SK-N-SH treated with all-trans-retinoic acid at 6 μM for 48 hours (cell line): ENCODE measurements at regions not wholly inside any gene's neighbourhood (a gene's known extent, or its start where the extent isn't known, plus 50 kb on each side); places are given as distances from the start of the nearest gene placed in this dataset.

Experiments used
- ATAC-seq: fragments of 200-7000 bp; cut with Tn5 transposase; 3 replicates; pipeline ENCODE4 v1.9.1; 2020; ENCODE audit warnings: mild to moderate bottlenecking, moderate library complexity
- ARNTL ChIP-seq: fragments of 450-650 bp; formaldehyde crosslinking; IDR thresholded peaks from 2 replicates; pipeline ENCODE4 v1.5.0; 2020; ENCODE audit warnings: low read depth, mild to moderate bottlenecking, moderate library complexity, borderline replicate concordance
- BACH2 ChIP-seq: fragments of 250-450 bp; sonication (Bioruptor Pico); IDR thresholded peaks from 2 replicates; pipeline ENCODE4 v1.9.0; 2021; ENCODE audit warnings: mild to moderate bottlenecking, borderline replicate concordance
- CSDC2 ChIP-seq: fragments of 250-450 bp; sonication (Bioruptor Pico); IDR thresholded peaks from 2 replicates; pipeline ENCODE4 v1.5.0; 2020; ENCODE audit warnings: mild to moderate bottlenecking, moderate library complexity
- ESRRG ChIP-seq: fragments of 250-450 bp; sonication (Bioruptor Pico); IDR thresholded peaks from 2 replicates; pipeline ENCODE4 v1.6.1; 2021; ENCODE audit warnings: mild to moderate bottlenecking
- GLIS3 ChIP-seq: fragments of 250-450 bp; sonication (Bioruptor Pico); IDR thresholded peaks from 2 replicates; pipeline ENCODE4 v1.5.0; 2020; ENCODE audit warnings: mild to moderate bottlenecking, moderate library complexity
- ISL1 ChIP-seq: fragments of 250-450 bp; sonication (Bioruptor Pico); IDR thresholded peaks from 2 replicates; pipeline ENCODE4 v2.1.2; 2022; ENCODE audit warnings: mild to moderate bottlenecking, moderate library complexity
- OSR1 ChIP-seq: fragments of 250-450 bp; sonication (Bioruptor Pico); IDR thresholded peaks from 2 replicates; pipeline ENCODE4 v1.8.0; 2022; ENCODE audit warnings: moderate library complexity, mild to moderate bottlenecking, inconsistent platforms
- PATZ1 ChIP-seq: fragments of 250-450 bp; sonication (Bioruptor Pico); IDR thresholded peaks from 2 replicates; pipeline ENCODE4 v1.8.0; 2020; ENCODE audit warnings: mild to moderate bottlenecking, moderate library complexity, borderline replicate concordance
- PPARA ChIP-seq: fragments of 250-450 bp; sonication (Bioruptor Pico); IDR thresholded peaks from 2 replicates; pipeline ENCODE4 v1.5.0; 2020; ENCODE audit warnings: mild to moderate bottlenecking, borderline replicate concordance
- RARB ChIP-seq: fragments of 250-450 bp; sonication (Bioruptor Pico); IDR thresholded peaks from 2 replicates; pipeline ENCODE4 v1.8.0; 2021; ENCODE audit warnings: mild to moderate bottlenecking, moderate library complexity
- TCF4 ChIP-seq: fragments of 250-450 bp; sonication (Bioruptor Pico); IDR thresholded peaks from 2 replicates; pipeline ENCODE4 v1.8.0; 2021; ENCODE audit warnings: mild to moderate bottlenecking, moderate library complexity, borderline replicate concordance
- TOX ChIP-seq: fragments of 250-450 bp; sonication (Bioruptor Pico); IDR thresholded peaks from 2 replicates; pipeline ENCODE4 v1.8.0; 2021; ENCODE audit warnings: mild to moderate bottlenecking, moderate library complexity, borderline replicate concordance
- ZC3H10 ChIP-seq: fragments of 250-450 bp; sonication (Bioruptor Pico); IDR thresholded peaks from 2 replicates; pipeline ENCODE4 v1.5.1; 2021; ENCODE audit warnings: mild to moderate bottlenecking, moderate library complexity
- ZFP3 ChIP-seq: fragments of 250-450 bp; sonication (Bioruptor Pico); IDR thresholded peaks from 2 replicates; pipeline ENCODE4 v1.5.0; 2020; ENCODE audit warnings: mild to moderate bottlenecking, moderate library complexity
- ZFP30 ChIP-seq: fragments of 450-650 bp; formaldehyde crosslinking; IDR thresholded peaks from 2 replicates; pipeline ENCODE4 v1.5.0; 2022; ENCODE audit warnings: mild to moderate bottlenecking, moderate library complexity
- ZNF565 ChIP-seq: fragments of 450-650 bp; formaldehyde crosslinking; conservative IDR thresholded peaks from 2 replicates; pipeline ENCODE4 v1.5.0; 2020; ENCODE audit warnings: low read depth, mild to moderate bottlenecking, moderate library complexity
- ZNF8 ChIP-seq: fragments of 450-650 bp; formaldehyde crosslinking; IDR thresholded peaks from 2 replicates; pipeline ENCODE4 v1.5.0; 2020; ENCODE audit warnings: mild to moderate bottlenecking, moderate library complexity
- TF ChIP-seq, protein P1 (sequence below): fragments of 250-450 bp; sonication (Bioruptor Pico); IDR thresholded peaks from 2 replicates; pipeline ENCODE4 v1.5.1; 2020; ENCODE audit warnings: low read depth, mild to moderate bottlenecking, moderate library complexity
- TF ChIP-seq, protein P2 (sequence below): fragments of 250-450 bp; sonication (Bioruptor Pico); IDR thresholded peaks from 2 replicates; pipeline ENCODE4 v1.5.1; 2021; ENCODE audit warnings: mild to moderate bottlenecking, moderate library complexity

DNA sequence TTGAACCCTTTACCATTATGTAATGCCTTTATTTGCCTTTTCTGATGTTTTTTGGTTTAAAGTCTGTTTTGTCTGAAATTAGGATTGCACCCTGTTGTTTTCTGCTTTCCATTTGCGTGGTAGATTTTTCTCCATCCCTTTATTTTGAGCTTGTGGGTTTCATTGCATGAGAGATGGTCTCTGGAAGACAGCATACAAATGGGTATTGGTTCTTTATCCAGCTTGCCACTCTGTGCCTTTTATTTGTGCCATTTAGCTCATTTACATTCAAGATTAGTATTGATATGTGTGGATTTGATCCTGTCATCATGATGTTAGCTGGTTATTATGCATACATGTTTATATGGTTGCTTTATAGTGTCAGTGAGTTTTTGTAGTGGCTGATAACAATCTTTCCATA, 318.7 kb upstream of the PPP2R3A start:
- TF ChIP-seq PATZ1 (CRISPR knock-in tag) = no peak
- TF ChIP-seq ESRRG (CRISPR knock-in tag) = no peak
- no peak for TF ChIP-seq OSR1 (CRISPR knock-in tag)
- TF ChIP-seq ZC3H10 = no peak
- TF ChIP-seq GLIS3 (CRISPR knock-in tag) = no peak
- ATAC-seq = no peak

DNA sequence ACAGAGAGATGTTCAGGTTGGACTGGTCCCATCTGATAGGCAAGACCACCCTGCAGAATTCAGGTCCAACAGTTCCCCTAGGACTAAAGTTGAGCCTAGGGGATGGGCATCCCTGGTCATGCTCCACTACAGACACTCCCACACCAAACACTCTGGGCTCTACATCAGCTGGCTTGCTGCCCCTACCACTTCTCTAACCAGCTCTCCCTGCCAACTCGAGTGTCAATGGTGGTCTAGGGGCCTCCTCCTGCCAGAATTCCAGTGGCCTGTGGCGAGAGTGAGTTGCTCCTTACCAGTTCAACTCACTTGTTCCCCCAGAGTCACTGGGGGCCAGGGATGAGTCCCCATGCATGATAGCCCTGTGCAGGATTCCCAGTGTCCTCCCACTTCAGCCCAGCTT, 316.2 kb upstream of the PPP2R3A start:
- no peak for TF ChIP-seq PPARA (CRISPR knock-in tag)
- no peak for TF ChIP-seq ZC3H10
- TF ChIP-seq ARNTL = no peak
- no peak for TF ChIP-seq BACH2 (CRISPR knock-in tag)
- no peak for TF ChIP-seq ESRRG (CRISPR knock-in tag)
- TF ChIP-seq GLIS3 (CRISPR knock-in tag) = no peak
- no peak for TF ChIP-seq TCF4
- no peak for TF ChIP-seq ZNF565 (CRISPR knock-in tag)
- TF ChIP-seq TOX (CRISPR knock-in tag) = no peak
- TF ChIP-seq OSR1 (CRISPR knock-in tag) = no peak
- TF ChIP-seq ISL1 (CRISPR knock-in tag) = no peak
- TF ChIP-seq PATZ1 (CRISPR knock-in tag) = no peak
- TF ChIP-seq, protein P1, sequence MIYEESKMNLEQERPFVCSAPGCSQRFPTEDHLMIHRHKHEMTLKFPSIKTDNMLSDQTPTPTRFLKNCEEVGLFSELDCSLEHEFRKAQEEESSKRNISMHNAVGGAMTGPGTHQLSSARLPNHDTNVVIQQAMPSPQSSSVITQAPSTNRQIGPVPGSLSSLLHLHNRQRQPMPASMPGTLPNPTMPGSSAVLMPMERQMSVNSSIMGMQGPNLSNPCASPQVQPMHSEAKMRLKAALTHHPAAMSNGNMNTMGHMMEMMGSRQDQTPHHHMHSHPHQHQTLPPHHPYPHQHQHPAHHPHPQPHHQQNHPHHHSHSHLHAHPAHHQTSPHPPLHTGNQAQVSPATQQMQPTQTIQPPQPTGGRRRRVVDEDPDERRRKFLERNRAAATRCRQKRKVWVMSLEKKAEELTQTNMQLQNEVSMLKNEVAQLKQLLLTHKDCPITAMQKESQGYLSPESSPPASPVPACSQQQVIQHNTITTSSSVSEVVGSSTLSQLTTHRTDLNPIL (CRISPR knock-in tag) = no peak
- no peak for TF ChIP-seq ZFP3 (CRISPR knock-in tag)
- TF ChIP-seq CSDC2 (CRISPR knock-in tag) = no peak
- ATAC-seq = no peak

DNA sequence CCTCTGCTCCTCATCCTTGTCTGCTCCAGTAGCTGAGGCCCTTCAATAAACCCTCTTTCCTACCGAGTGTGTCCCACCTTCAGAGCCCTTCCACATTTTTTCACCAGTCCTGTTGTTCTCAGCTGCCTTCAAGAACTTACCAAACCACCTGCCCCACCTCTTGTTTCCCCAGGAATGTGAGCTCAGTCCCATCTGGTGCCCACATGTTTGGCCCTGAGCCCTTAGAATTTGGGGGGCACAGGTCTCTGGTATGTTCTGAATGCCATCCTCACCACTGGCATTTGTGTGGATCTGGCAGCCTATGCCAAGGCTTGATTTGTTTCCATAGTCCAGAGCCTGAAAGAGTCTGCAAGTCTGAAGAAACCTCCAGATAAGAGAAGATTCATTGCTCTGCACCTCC, 315.2 kb upstream of the PPP2R3A start:
- no peak for ATAC-seq
- TF ChIP-seq, protein P2, sequence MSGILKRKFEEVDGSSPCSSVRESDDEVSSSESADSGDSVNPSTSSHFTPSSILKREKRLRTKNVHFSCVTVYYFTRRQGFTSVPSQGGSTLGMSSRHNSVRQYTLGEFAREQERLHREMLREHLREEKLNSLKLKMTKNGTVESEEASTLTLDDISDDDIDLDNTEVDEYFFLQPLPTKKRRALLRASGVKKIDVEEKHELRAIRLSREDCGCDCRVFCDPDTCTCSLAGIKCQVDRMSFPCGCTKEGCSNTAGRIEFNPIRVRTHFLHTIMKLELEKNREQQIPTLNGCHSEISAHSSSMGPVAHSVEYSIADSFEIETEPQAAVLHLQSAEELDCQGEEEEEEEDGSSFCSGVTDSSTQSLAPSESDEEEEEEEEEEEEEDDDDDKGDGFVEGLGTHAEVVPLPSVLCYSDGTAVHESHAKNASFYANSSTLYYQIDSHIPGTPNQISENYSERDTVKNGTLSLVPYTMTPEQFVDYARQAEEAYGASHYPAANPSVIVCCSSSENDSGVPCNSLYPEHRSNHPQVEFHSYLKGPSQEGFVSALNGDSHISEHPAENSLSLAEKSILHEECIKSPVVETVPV (CRISPR knock-in tag) = no peak
- no peak for TF ChIP-seq PATZ1 (CRISPR knock-in tag)
- no peak for TF ChIP-seq ZNF565 (CRISPR knock-in tag)
- TF ChIP-seq BACH2 (CRISPR knock-in tag) = no peak
- TF ChIP-seq RARB (CRISPR knock-in tag) = no peak
- no peak for TF ChIP-seq ZNF8 (CRISPR knock-in tag)
- TF ChIP-seq TOX (CRISPR knock-in tag) = no peak
- TF ChIP-seq, all 23 proteins: peak for 0

DNA sequence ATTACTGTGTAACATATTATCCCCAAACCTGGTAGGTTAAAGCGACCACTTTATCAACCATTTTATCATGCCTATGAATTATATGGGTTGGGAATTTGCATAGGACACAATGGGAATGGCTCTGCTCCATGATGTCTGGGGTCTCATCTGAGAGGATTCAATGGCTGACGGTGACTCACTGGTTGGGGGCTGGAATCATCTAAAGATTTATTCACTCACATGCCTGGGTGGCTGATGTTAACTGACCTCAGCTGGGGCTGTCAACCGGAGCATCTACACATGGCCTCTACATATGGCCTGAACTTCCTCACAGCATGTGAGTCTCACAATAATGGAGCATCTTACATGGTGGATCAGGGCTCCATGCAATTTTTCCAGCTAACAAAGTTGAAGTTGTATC, 313.1 kb upstream of the PPP2R3A start:
- no peak for ATAC-seq
- TF ChIP-seq, protein P2 (CRISPR knock-in tag) = no peak
- TF ChIP-seq RARB (CRISPR knock-in tag) (no peak), BACH2 (CRISPR knock-in tag) (no peak), TCF4 (no peak), ZFP3 (CRISPR knock-in tag) (no peak), PPARA (CRISPR knock-in tag) (no peak), ISL1 (CRISPR knock-in tag) (no peak), ZFP30 (no peak)
